A673 (cell line): ENCODE measurements at regions not wholly inside any gene's neighbourhood (a gene's known extent, or its start where the extent isn't known, plus 50 kb on each side); places are given as distances from the start of the nearest gene placed in this dataset.

Experiments
- BruUV-seq: library from RNA; stranded (reverse); fragments of 400-500 nt; replicated peaks from 2 replicates; lab custom pipeline; 2021; lab: Mats Ljungman, UMichigan
- CTCF ChIA-PET: fragments of 300-600 bp; sonication (Branson Sonifier 250); formaldehyde crosslinking; loops from one replicate; lab custom pipeline; 2022; ENCODE audit warnings: antibody characterized with exemption; lab: Charles Lee
- POLR2A ChIA-PET: fragments of 300-600 bp; sonication (Branson Sonifier 250); formaldehyde crosslinking; loops from one replicate; lab custom pipeline; 2022; ENCODE audit warnings: antibody characterized with exemption; ENCODE audit not compliant: low non-redundant PET; lab: Charles Lee
- DNase-seq: peaks from one replicate; pipeline ENCODE4 v3.0.0-alpha.2; 2015; ENCODE audit warnings: low spot score
- H3K27ac ChIP-seq: fragments of 200-600 bp; sonication (generic); 2 replicates; pipeline ENCODE4 v1.5.1; 2016; ENCODE audit warnings: mixed run types, low read depth, mild to moderate bottlenecking, mixed read lengths, antibody characterized with exemption, low read length; ENCODE audit not compliant: poor library complexity, severe bottlenecking
- H3K27me3 ChIP-seq: fragments of 200-600 bp; sonication (generic); replicated peaks from 2 replicates; pipeline ENCODE4 v1.6.1; 2017; ENCODE audit warnings: mixed run types, low read depth, mild to moderate bottlenecking, mixed read lengths, antibody characterized with exemption, low read length; ENCODE audit not compliant: insufficient read depth, poor library complexity
- H3K36me3 ChIP-seq: fragments of 200-600 bp; sonication (generic); 2 replicates; pipeline ENCODE4 v1.6.1; 2016; ENCODE audit warnings: mixed run types, mild to moderate bottlenecking, mixed read lengths, antibody characterized with exemption, low read length; ENCODE audit not compliant: insufficient read depth, poor library complexity, severe bottlenecking
- H3K4me1 ChIP-seq: fragments of 200-600 bp; sonication (generic); 2 replicates; pipeline ENCODE4 v1.6.1; 2017; ENCODE audit warnings: mixed run types, mild to moderate bottlenecking, mixed read lengths, antibody characterized with exemption, low read length; ENCODE audit not compliant: insufficient read depth, poor library complexity, severe bottlenecking
- H3K4me3 ChIP-seq: fragments of 200-600 bp; sonication (generic); 2 replicates; pipeline ENCODE4 v1.5.1; 2016; ENCODE audit warnings: low read depth, mixed run types, mild to moderate bottlenecking, mixed read lengths, low read length; ENCODE audit not compliant: poor library complexity, severe bottlenecking
- H3K9me3 ChIP-seq: fragments of 200-600 bp; sonication (generic); 2 replicates; pipeline ENCODE4 v1.6.1; 2016; ENCODE audit warnings: mixed run types, low read depth, mild to moderate bottlenecking, mixed read lengths, antibody characterized with exemption, low read length; ENCODE audit not compliant: poor library complexity, severe bottlenecking
- EZH2 ChIP-seq: fragments of 200-600 bp; sonication (generic); IDR thresholded peaks from 2 replicates; pipeline ENCODE4 v1.6.1; 2017; ENCODE audit warnings: borderline replicate concordance, low read depth, mild to moderate bottlenecking, mixed read lengths, antibody characterized with exemption, low read length; ENCODE audit not compliant: poor library complexity, severe bottlenecking
- intact Hi-C: fragments of 100-400 bp; cut with micrococcal nuclease; formaldehyde crosslinking; loops from one replicate; pipeline ENCODE4 v1.10.0; 2022; ENCODE audit not compliant: unreplicated experiment
- TF ChIP-seq, protein P1 (sequence below): fragments of 300-800, 200-600 bp; sonication (generic); conservative IDR thresholded peaks from 2 replicates; pipeline ENCODE4 v1.5.1; 2017; ENCODE audit warnings: low read depth, mild to moderate bottlenecking, antibody characterized with exemption, low read length, moderate library complexity, mixed read lengths

DNA sequence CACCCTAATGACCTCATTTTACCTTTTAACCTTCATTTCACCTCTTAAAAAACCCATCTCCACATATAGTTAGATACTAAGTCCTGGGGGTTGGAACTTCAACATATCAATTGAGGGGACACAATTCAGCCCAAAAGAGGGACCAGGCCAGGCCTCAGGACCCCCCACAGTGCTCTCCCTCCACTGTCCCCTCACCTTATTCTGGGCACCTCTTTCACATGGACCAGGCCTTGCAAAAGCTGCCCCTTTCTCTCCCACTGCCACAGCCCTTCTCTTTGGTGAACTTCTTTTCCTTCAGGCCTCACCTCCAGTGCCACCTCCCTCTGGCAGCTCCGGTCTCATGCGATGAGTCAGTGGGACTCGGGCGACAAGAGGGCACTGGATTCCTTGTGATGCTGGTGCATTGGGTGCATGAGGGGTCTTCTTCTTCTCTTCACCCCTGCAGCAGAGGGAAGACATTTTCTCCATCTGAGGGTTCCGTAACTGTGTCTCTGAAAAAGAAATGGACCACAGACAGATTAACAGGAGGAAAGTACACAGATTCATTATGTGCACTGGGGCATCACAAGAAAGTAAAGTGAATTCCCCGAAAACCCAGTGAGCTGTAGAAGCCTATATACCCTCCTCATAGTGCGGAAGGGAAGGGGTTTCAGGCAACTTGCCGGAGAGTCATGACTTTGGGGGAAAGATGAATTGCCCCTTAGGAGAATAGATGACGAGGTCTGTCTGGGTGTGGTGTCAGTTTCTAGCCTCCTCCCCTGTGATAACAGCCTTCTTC lies 288.7 kb upstream of the IGFBP3 start:
- TF ChIP-seq EZH2, result no peak
- TF ChIP-seq, protein P1, sequence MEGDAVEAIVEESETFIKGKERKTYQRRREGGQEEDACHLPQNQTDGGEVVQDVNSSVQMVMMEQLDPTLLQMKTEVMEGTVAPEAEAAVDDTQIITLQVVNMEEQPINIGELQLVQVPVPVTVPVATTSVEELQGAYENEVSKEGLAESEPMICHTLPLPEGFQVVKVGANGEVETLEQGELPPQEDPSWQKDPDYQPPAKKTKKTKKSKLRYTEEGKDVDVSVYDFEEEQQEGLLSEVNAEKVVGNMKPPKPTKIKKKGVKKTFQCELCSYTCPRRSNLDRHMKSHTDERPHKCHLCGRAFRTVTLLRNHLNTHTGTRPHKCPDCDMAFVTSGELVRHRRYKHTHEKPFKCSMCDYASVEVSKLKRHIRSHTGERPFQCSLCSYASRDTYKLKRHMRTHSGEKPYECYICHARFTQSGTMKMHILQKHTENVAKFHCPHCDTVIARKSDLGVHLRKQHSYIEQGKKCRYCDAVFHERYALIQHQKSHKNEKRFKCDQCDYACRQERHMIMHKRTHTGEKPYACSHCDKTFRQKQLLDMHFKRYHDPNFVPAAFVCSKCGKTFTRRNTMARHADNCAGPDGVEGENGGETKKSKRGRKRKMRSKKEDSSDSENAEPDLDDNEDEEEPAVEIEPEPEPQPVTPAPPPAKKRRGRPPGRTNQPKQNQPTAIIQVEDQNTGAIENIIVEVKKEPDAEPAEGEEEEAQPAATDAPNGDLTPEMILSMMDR, result no peak
- H3K36me3 ChIP-seq, result no peaks in the 10 kb centered on the region
- H3K4me3 ChIP-seq, result no peak overlapping the region
- no TSS peak for BruUV-seq
- intact Hi-C loops, result no loop called here
- no peak overlapping the region for H3K27ac ChIP-seq
- H3K27me3 ChIP-seq, result no peaks in the 10 kb centered on the region
- no peak for DNase-seq
- H3K9me3 ChIP-seq, result no peaks in the 10 kb centered on the region
- POLR2A ChIA-PET, result no interaction called here
- no peaks in the 10 kb centered on the region for H3K4me1 ChIP-seq
- CTCF ChIA-PET, result no interaction called here

DNA sequence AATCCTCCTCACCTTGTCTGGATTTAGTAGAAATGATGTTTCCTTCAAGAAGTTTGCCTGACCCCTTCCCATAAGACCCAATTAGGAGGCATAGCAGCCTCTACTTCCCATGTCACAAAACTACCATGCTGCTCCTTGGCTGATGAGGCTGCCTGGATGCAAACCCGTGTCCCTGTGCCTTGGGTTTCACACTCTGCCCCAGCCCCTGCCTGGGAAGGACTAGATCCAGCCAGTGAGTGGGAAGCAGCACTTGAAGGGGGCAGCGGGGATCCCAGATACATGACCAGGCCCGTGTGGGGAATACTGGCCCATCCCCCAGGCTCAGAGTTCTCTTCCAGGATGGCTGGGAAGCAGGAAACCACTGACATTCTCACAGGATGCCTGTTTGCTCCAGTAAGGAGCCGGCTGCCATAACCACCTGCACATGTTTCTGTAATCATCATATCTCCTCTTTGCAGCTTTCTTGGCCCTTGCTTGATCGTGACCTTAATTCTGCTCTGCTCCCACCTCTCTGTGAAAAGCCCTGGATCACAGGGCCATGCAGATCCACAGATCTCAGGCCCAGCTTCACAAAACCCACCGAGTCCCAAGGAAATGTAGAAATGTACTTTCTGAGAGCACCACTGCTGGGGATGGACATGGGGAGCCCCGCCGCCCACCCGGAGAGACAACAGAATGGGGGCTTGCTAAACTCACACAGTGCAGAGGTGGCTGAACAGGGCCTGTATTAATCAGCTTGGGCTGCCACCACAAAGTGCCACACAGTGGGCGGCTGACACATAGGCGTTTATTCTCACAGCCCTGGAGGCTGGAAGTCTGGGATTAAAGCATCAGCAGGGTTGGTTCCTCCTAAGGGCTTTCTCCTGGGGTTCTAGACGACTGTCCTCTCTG lies 287.8 kb upstream of the IGFBP3 start:
- CTCF ChIA-PET, result no interaction called here
- no peak for DNase-seq
- POLR2A ChIA-PET, result no interaction called here
- H3K36me3 ChIP-seq, result no peaks in the 10 kb centered on the region
- no peaks in the 10 kb centered on the region for H3K27me3 ChIP-seq
- BruUV-seq, result no TSS peak
- no peak overlapping the region for H3K4me3 ChIP-seq
- no peaks in the 10 kb centered on the region for H3K4me1 ChIP-seq
- intact Hi-C loops, result no loop called here
- no peak overlapping the region for H3K27ac ChIP-seq
- TF ChIP-seq, protein P1, result no peak
- TF ChIP-seq EZH2, result no peak
- no peaks in the 10 kb centered on the region for H3K9me3 ChIP-seq

DNA sequence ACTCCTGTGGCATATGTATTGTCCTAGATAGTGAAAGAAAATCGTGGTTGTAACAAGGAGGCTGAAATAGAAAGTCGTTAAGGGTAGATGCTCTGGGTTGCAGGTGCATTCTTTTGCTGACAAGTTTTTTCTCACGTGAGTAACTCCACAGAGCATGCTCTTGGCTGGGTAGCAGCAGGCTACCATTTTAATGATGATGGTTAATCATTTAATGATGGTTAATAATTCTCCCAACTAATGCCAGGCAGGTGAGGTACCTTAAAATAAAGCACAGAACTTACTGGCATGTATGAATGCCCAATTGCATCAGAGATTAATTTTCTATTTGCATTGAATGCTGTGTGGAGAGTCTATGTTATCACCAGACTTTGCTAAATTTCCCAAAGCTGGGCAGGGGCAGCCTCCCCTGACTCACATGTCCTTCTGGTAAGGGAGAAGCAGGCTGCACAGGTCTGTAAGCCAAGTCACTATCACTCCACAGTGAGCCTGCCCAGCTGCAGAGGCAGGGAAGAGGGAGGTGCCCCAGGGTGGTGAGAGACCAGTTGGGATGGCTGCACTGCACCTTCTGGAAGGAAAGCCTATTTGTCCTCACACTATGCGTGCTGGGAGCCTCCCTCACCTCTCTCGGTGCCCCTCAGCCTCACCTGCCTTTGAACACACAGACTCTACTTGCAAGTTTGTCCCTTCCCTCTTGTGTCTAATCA lies 287.0 kb upstream of the IGFBP3 start:
- Histone ChIP-seq H3K9me3 (no peaks in the 10 kb centered on the region), H3K4me1 (no peaks in the 10 kb centered on the region), H3K36me3 (no peaks in the 10 kb centered on the region), H3K4me3 (no peak overlapping the region), H3K27me3 (no peaks in the 10 kb centered on the region), H3K27ac (no peak overlapping the region)
- intact Hi-C loops, result no loop called here
- no peak for TF ChIP-seq EZH2
- TF ChIP-seq, protein P1, result no peak
- ChIA-PET CTCF (no interaction called here), POLR2A (no interaction called here)
- no peak for DNase-seq
- BruUV-seq, result no TSS peak
